NT2/D1 (cell line): ENCODE measurements at regions not wholly inside any gene's neighbourhood (a gene's known extent, or its start where the extent isn't known, plus 50 kb on each side); places are given as distances from the start of the nearest gene placed in this dataset.

Experiments used
- YY1 ChIP-seq: IDR thresholded peaks from 2 replicates; pipeline ENCODE4 v1.6.1; 2011; ENCODE audit not compliant: insufficient read length, insufficient read depth
- ZNF274 ChIP-seq: IDR thresholded peaks from 2 replicates; pipeline ENCODE4 v1.6.1; 2011; ENCODE audit warnings: mild to moderate bottlenecking, low read depth, low read length

GRCh38 chr6:134529921-134530320, 212.0 kb upstream of the SGK1 start:
- TF ChIP-seq YY1 = no peak
- TF ChIP-seq ZNF274 = no peak
